Natural killer cell (primary cell): ENCODE measurements at regions not wholly inside any gene's neighbourhood (a gene's known extent, or its start where the extent isn't known, plus 50 kb on each side); places are given as distances from the start of the nearest gene placed in this dataset.

Experiments used
- ATAC-seq, 3 donors: fragments of 150-1000 bp in 2 of 3; fragments of 200-7000 bp in 1 of 3; cut with Tn5 transposase; 1 replicate in 1 of 3; 2 replicates in 2 of 3; pipeline ENCODE4 v1.10.0; 2021; ENCODE audit warnings: mild to moderate bottlenecking in 2 of 3, moderate library complexity in 2 of 3
- DNase-seq, 2 donors: peaks; one replicate each; pipeline versions ENCODE4 v3.0.0 to v3.0.0-alpha.2; 2013 to 2021; ENCODE audit warnings: mixed read lengths in 1 of 2
- H3K27ac ChIP-seq: one replicate; pipeline ENCODE4 v1.5.1; 2013; ENCODE audit warnings: mild to moderate bottlenecking, low read length
- H3K27me3 ChIP-seq: one replicate; pipeline ENCODE4 v1.6.1; 2013; ENCODE audit warnings: low read length; ENCODE audit not compliant: control insufficient read depth, insufficient read depth
- H3K36me3 ChIP-seq: one replicate; pipeline ENCODE4 v1.6.1; 2013; ENCODE audit warnings: low read length; ENCODE audit not compliant: control insufficient read depth, insufficient read depth
- H3K4me1 ChIP-seq: one replicate; pipeline ENCODE4 v1.6.1; 2013; ENCODE audit warnings: low read length; ENCODE audit not compliant: control insufficient read depth, insufficient read depth
- H3K4me3 ChIP-seq: one replicate; pipeline ENCODE4 v1.5.1; 2013; ENCODE audit warnings: low read length
- H3K9me3 ChIP-seq: one replicate; pipeline ENCODE4 v1.6.1; 2013; ENCODE audit warnings: low read length; ENCODE audit not compliant: control insufficient read depth, insufficient read depth
- H3K27ac Mint-ChIP-seq, 2 donors: one replicate each; pipeline ENCODE4 v1.8.0; 2022; ENCODE audit warnings: mild to moderate bottlenecking in 2 of 2, mixed read lengths in 2 of 2, moderate library complexity in 1 of 2
- H3K27me3 Mint-ChIP-seq, 2 donors: one replicate each; pipeline ENCODE4 v1.8.0; 2022; ENCODE audit warnings: low read depth in 2 of 2, mixed read lengths in 2 of 2
- H3K36me3 Mint-ChIP-seq: one replicate; pipeline ENCODE4 v1.8.0; 2022; ENCODE audit warnings: mixed read lengths
- H3K4me1 Mint-ChIP-seq, 2 donors: one replicate each; pipeline ENCODE4 v1.8.0; 2022; ENCODE audit warnings: mixed read lengths in 2 of 2
- H3K4me3 Mint-ChIP-seq: one replicate; pipeline ENCODE4 v1.8.0; 2022; ENCODE audit warnings: mild to moderate bottlenecking, moderate library complexity, mixed read lengths
- H3K9me3 Mint-ChIP-seq, 2 donors: one replicate each; pipeline ENCODE4 v1.8.0; 2022; ENCODE audit warnings: mixed read lengths in 2 of 2
- CTCF ChIP-seq: fragments of 200-600 bp; IDR thresholded peaks from one replicate; pipeline ENCODE4 v1.8.0; 2022; ENCODE audit warnings: antibody characterized with exemption
- WGBS: methylation state at CpG from one replicate; pipeline ENCODE4 v1.1.7; 2013; ENCODE audit warnings: missing lambda C conversion rate; ENCODE audit not compliant: insufficient coverage; 5-methylcytosine and 5-hydroxymethylcytosine counted together
- intact Hi-C: fragments of 100-400 bp; cut with micrococcal nuclease; formaldehyde crosslinking; loops from one replicate; pipeline ENCODE4 v1.14.2; 2022

GRCh38 chr14:38808734-38809455, 294.1 kb downstream of the SEC23A start:
- no peak for TF ChIP-seq CTCF
- no peaks in the 10 kb centered on the region for H3K27me3 ChIP-seq
- Mint-ChIP-seq H3K27ac (no peak overlapping the region), H3K27me3 (no peaks in the 10 kb centered on the region), H3K36me3 (no peaks in the 10 kb centered on the region), H3K9me3 (peaks cover 6 to 9% of the 10 kb centered on the region in 2 donors), H3K4me1 (no peaks in the 10 kb centered on the region), H3K4me3 (no peak overlapping the region)
- no peak overlapping the region for H3K27ac ChIP-seq
- no peak overlapping the region for H3K4me3 ChIP-seq
- H3K4me1 ChIP-seq, result no peaks in the 10 kb centered on the region
- DNase-seq, result no peak
- WGBS, result 83% methylated on average over 6 of the region's 7 CpGs
- peaks cover 5% of the 10 kb centered on the region for H3K9me3 ChIP-seq
- intact Hi-C loops, result no loop called here
- ATAC-seq, result no peak
- H3K36me3 ChIP-seq, result no peaks in the 10 kb centered on the region

- H3K9me3 Mint-ChIP-seq, result peaks cover 5 to 6% of the 10 kb centered on the region in 2 donors
- Histone ChIP-seq H3K9me3 (peaks cover 3% of the 10 kb centered on the region), H3K27me3 (no peaks in the 10 kb centered on the region), H3K36me3 (no peaks in the 10 kb centered on the region), H3K4me3 (no peak overlapping the region), H3K4me1 (no peaks in the 10 kb centered on the region), H3K27ac (no peak overlapping the region)
- DNase-seq (no peak), ATAC-seq (no peak)
- no peak overlapping the region for H3K27ac Mint-ChIP-seq
- H3K4me1 Mint-ChIP-seq, result no peaks in the 10 kb centered on the region
- no peaks in the 10 kb centered on the region for H3K36me3 Mint-ChIP-seq
- no peak overlapping the region for H3K4me3 Mint-ChIP-seq
- H3K27me3 Mint-ChIP-seq, result no peaks in the 10 kb centered on the region
- TF ChIP-seq CTCF, result no peak
- 50% methylated on average over 1 of the region's 2 CpGs for WGBS
- intact Hi-C loops, result no loop called here
Measured at GRCh38 chr14:38799671-38800070, 303.4 kb downstream of the SEC23A start.

- no peak for ATAC-seq
- no peak for TF ChIP-seq CTCF
- DNase-seq, result no peak
- Mint-ChIP-seq H3K27ac (no peak overlapping the region), H3K9me3 (peaks cover 0 to 2% of the 10 kb centered on the region in 2 donors), H3K36me3 (no peaks in the 10 kb centered on the region), H3K4me3 (no peak overlapping the region), H3K4me1 (no peaks in the 10 kb centered on the region), H3K27me3 (no peaks in the 10 kb centered on the region)
- H3K36me3 ChIP-seq, result no peaks in the 10 kb centered on the region
- intact Hi-C loops, result no loop called here
- no peak overlapping the region for H3K27ac ChIP-seq
- no peaks in the 10 kb centered on the region for H3K27me3 ChIP-seq
- H3K4me3 ChIP-seq, result no peak overlapping the region
- H3K9me3 ChIP-seq, result no peaks in the 10 kb centered on the region
- H3K4me1 ChIP-seq, result no peaks in the 10 kb centered on the region
Measured at GRCh38 chr14:38794677-38795076, 308.4 kb downstream of the SEC23A start.

- Histone ChIP-seq H3K4me3 (no peak overlapping the region), H3K36me3 (no peaks in the 10 kb centered on the region), H3K27me3 (no peaks in the 10 kb centered on the region), H3K4me1 (no peaks in the 10 kb centered on the region), H3K27ac (no peak overlapping the region), H3K9me3 (no peaks in the 10 kb centered on the region)
- Mint-ChIP-seq H3K4me3 (no peak overlapping the region), H3K27ac (no peak overlapping the region), H3K36me3 (no peaks in the 10 kb centered on the region), H3K4me1 (no peaks in the 10 kb centered on the region), H3K9me3 (peaks cover 0 to 2% of the 10 kb centered on the region in 2 donors), H3K27me3 (no peaks in the 10 kb centered on the region)
- DNase-seq, result no peak
- intact Hi-C loops, result no loop called here
- WGBS, result 79% methylated on average over 3 of the region's 3 CpGs
- ATAC-seq, result no peak
- TF ChIP-seq CTCF, result no peak
Measured at GRCh38 chr14:38791862-38792261, 311.2 kb downstream of the SEC23A start.
